Liver (tissue), 8 donors: ENCODE measurements at regions not wholly inside any gene's neighbourhood (a gene's known extent, or its start where the extent isn't known, plus 50 kb on each side); places are given as distances from the start of the nearest gene placed in this dataset.

Experiments used
- DNase-seq: peaks from one replicate; pipeline ENCODE4 v3.0.0-alpha.2; 2017; ENCODE audit warnings: low spot score
- H3K27ac ChIP-seq, 2 donors: one replicate each; pipeline ENCODE4 v1.7.0; 2013; ENCODE audit warnings: inconsistent platforms in 2 of 2, low read length in 2 of 2, control low read depth in 1 of 2, low read depth in 1 of 2, mild to moderate bottlenecking in 1 of 2
- H3K27me3 ChIP-seq, 4 donors: one replicate each; pipeline versions ENCODE4 v1.6.1 to v1.7.0; 2013; ENCODE audit warnings: low read length in 3 of 4, inconsistent platforms in 1 of 4, mild to moderate bottlenecking in 1 of 4, moderate library complexity in 1 of 4; ENCODE audit not compliant: control insufficient read depth in 4 of 4, insufficient read depth in 4 of 4
- H3K36me3 ChIP-seq, 4 donors: one replicate each; pipeline versions ENCODE4 v1.6.1 to v1.7.0; 2013; ENCODE audit warnings: low read length in 3 of 4, mild to moderate bottlenecking in 3 of 4, low read depth in 1 of 4, moderate library complexity in 1 of 4; ENCODE audit not compliant: control insufficient read depth in 4 of 4, insufficient read depth in 3 of 4
- H3K4me1 ChIP-seq, 4 donors: one replicate each; pipeline versions ENCODE4 v1.6.1 to v1.7.0; 2013; ENCODE audit warnings: low read length in 3 of 4, mild to moderate bottlenecking in 3 of 4, moderate library complexity in 1 of 4; ENCODE audit not compliant: control insufficient read depth in 4 of 4, insufficient read depth in 4 of 4
- H3K4me3 ChIP-seq, 3 donors: one replicate each; pipeline versions ENCODE4 v1.6.1 to v1.7.0; 2013; ENCODE audit warnings: low read length in 3 of 3, control low read depth in 1 of 3, low read depth in 1 of 3, mild to moderate bottlenecking in 1 of 3
- H3K9ac ChIP-seq, 2 donors: one replicate each; pipeline ENCODE4 v1.7.0; 2013; ENCODE audit warnings: low read length in 2 of 2, mild to moderate bottlenecking in 2 of 2, moderate library complexity in 2 of 2, control low read depth in 1 of 2, low read depth in 1 of 2
- H3K9me3 ChIP-seq, 4 donors: one replicate each; pipeline versions ENCODE4 v1.6.1 to v1.7.0; 2013; ENCODE audit warnings: low read length in 3 of 4; ENCODE audit not compliant: control insufficient read depth in 4 of 4
- EGR1 ChIP-seq, 2 donors: IDR thresholded peaks; 2 replicates each; pipeline ENCODE4 v1.6.1; 2016 to 2018; ENCODE audit warnings: antibody characterized with exemption in 2 of 2, low read depth in 2 of 2
- FOXA1 ChIP-seq: IDR thresholded peaks from 2 replicates; pipeline ENCODE4 v1.6.1; 2016; ENCODE audit warnings: antibody characterized with exemption
- FOXA2 ChIP-seq: IDR thresholded peaks from 2 replicates; pipeline ENCODE4 v1.6.1; 2016; ENCODE audit warnings: antibody characterized with exemption
- GABPA ChIP-seq, 2 donors: IDR thresholded peaks in 1 of 2; conservative IDR thresholded peaks in 1 of 2; 2 replicates each; pipeline ENCODE4 v1.6.1; 2016; ENCODE audit warnings: antibody characterized with exemption in 2 of 2, mild to moderate bottlenecking in 1 of 2, moderate library complexity in 1 of 2
- HNF4A ChIP-seq, 2 donors: conservative IDR thresholded peaks; 2 replicates each; pipeline ENCODE4 v1.6.1; 2016; ENCODE audit warnings: antibody characterized with exemption in 2 of 2, mild to moderate bottlenecking in 2 of 2
- HNF4G ChIP-seq: IDR thresholded peaks from 2 replicates; pipeline ENCODE4 v1.6.1; 2016; ENCODE audit warnings: antibody characterized with exemption
- JUND ChIP-seq, 2 donors: IDR thresholded peaks; 2 replicates each; pipeline ENCODE4 v1.6.1; 2016; ENCODE audit warnings: antibody characterized with exemption in 2 of 2
- MAX ChIP-seq: IDR thresholded peaks from 2 replicates; pipeline ENCODE4 v1.6.1; 2016; ENCODE audit warnings: antibody characterized with exemption
- RAD21 ChIP-seq, 2 donors: IDR thresholded peaks; 2 replicates each; pipeline ENCODE4 v1.6.1; 2016; ENCODE audit warnings: antibody characterized with exemption in 2 of 2, mild to moderate bottlenecking in 2 of 2
- RXRA ChIP-seq, 2 donors: IDR thresholded peaks; 2 replicates each; pipeline ENCODE4 v1.6.1; 2017 to 2018; ENCODE audit warnings: antibody characterized with exemption in 2 of 2, mild to moderate bottlenecking in 1 of 2
- SP1 ChIP-seq: IDR thresholded peaks from 2 replicates; pipeline ENCODE4 v1.6.1; 2018; ENCODE audit warnings: antibody characterized with exemption, mild to moderate bottlenecking
- TAF1 ChIP-seq: conservative IDR thresholded peaks from 2 replicates; pipeline ENCODE4 v1.6.1; 2016; ENCODE audit warnings: antibody characterized with exemption, mild to moderate bottlenecking
- YY1 ChIP-seq: IDR thresholded peaks from 2 replicates; pipeline ENCODE4 v1.6.1; 2016; ENCODE audit warnings: antibody characterized with exemption, mild to moderate bottlenecking
- ZBTB33 ChIP-seq: IDR thresholded peaks from 2 replicates; pipeline ENCODE4 v1.6.1; 2016; ENCODE audit warnings: antibody characterized with exemption
- WGBS: extraction: QIAGEN DNeasy Blood & Tissue Kit; methylation state at CpG from one replicate; pipeline ENCODE4 v1.1.7; 2013; 5-methylcytosine and 5-hydroxymethylcytosine counted together
- TF ChIP-seq, protein P1 (sequence below): IDR thresholded peaks from 2 replicates; pipeline ENCODE4 v1.6.1; 2016; ENCODE audit warnings: antibody characterized with exemption
- TF ChIP-seq, protein P2 (sequence below): fragments of 150-350 bp; IDR thresholded peaks from 2 replicates; pipeline ENCODE4 v1.5.1; 2017; ENCODE audit warnings: improper control_type of control experiment, low read depth, low read length; ENCODE audit not compliant: missing input control
- TF ChIP-seq, protein P3 (sequence below): IDR thresholded peaks from 2 replicates; pipeline ENCODE4 v1.6.1; 2016; ENCODE audit warnings: antibody characterized with exemption, mild to moderate bottlenecking
- donor health status: healthy.
- donor health status: healthy.
- donor health status: healthy.
- donor health status: healthy.
- donor health status: healthy.

GRCh38 chr10:62456611-62457101 lies 82.5 kb downstream of the ZNF365 start:
- no peak overlapping the region for H3K9ac ChIP-seq
- H3K4me1 ChIP-seq = peaks cover 0 to 10% (median 4%) of the 10 kb centered on the region in 4 donors
- WGBS = 80% methylated on average over 5 of the region's 5 CpGs
- H3K27ac ChIP-seq = no peak overlapping the region
- no peaks in the 10 kb centered on the region for H3K9me3 ChIP-seq
- H3K4me3 ChIP-seq = no peak overlapping the region
- TF ChIP-seq HNF4G (no peak), YY1 (no peak), GABPA (IDR thresholded peaks at IDR 0.05 in 1 of 2, conservative IDR thresholded peaks at IDR 0.05 in 1 of 2) (no peak), JUND (IDR thresholded peaks at IDR 0.05) (no peak), FOXA1 (no peak), RAD21 (IDR thresholded peaks at IDR 0.05) (no peak), HNF4A (conservative IDR thresholded peaks at IDR 0.05) (no peak), EGR1 (IDR thresholded peaks at IDR 0.05; ENCODE audit: low read depth in 2 of 2) (no peak), TAF1 (no peak), FOXA2 (no peak), RXRA (IDR thresholded peaks at IDR 0.05) (no peak)
- TF ChIP-seq, protein P1, sequence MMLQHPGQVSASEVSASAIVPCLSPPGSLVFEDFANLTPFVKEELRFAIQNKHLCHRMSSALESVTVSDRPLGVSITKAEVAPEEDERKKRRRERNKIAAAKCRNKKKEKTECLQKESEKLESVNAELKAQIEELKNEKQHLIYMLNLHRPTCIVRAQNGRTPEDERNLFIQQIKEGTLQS = no peak
- TF ChIP-seq, protein P2, sequence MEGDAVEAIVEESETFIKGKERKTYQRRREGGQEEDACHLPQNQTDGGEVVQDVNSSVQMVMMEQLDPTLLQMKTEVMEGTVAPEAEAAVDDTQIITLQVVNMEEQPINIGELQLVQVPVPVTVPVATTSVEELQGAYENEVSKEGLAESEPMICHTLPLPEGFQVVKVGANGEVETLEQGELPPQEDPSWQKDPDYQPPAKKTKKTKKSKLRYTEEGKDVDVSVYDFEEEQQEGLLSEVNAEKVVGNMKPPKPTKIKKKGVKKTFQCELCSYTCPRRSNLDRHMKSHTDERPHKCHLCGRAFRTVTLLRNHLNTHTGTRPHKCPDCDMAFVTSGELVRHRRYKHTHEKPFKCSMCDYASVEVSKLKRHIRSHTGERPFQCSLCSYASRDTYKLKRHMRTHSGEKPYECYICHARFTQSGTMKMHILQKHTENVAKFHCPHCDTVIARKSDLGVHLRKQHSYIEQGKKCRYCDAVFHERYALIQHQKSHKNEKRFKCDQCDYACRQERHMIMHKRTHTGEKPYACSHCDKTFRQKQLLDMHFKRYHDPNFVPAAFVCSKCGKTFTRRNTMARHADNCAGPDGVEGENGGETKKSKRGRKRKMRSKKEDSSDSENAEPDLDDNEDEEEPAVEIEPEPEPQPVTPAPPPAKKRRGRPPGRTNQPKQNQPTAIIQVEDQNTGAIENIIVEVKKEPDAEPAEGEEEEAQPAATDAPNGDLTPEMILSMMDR = no peak
- TF ChIP-seq, protein P3, sequence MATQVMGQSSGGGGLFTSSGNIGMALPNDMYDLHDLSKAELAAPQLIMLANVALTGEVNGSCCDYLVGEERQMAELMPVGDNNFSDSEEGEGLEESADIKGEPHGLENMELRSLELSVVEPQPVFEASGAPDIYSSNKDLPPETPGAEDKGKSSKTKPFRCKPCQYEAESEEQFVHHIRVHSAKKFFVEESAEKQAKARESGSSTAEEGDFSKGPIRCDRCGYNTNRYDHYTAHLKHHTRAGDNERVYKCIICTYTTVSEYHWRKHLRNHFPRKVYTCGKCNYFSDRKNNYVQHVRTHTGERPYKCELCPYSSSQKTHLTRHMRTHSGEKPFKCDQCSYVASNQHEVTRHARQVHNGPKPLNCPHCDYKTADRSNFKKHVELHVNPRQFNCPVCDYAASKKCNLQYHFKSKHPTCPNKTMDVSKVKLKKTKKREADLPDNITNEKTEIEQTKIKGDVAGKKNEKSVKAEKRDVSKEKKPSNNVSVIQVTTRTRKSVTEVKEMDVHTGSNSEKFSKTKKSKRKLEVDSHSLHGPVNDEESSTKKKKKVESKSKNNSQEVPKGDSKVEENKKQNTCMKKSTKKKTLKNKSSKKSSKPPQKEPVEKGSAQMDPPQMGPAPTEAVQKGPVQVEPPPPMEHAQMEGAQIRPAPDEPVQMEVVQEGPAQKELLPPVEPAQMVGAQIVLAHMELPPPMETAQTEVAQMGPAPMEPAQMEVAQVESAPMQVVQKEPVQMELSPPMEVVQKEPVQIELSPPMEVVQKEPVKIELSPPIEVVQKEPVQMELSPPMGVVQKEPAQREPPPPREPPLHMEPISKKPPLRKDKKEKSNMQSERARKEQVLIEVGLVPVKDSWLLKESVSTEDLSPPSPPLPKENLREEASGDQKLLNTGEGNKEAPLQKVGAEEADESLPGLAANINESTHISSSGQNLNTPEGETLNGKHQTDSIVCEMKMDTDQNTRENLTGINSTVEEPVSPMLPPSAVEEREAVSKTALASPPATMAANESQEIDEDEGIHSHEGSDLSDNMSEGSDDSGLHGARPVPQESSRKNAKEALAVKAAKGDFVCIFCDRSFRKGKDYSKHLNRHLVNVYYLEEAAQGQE = no peak
- no peak for DNase-seq
- no peaks in the 10 kb centered on the region for H3K36me3 ChIP-seq
- no peaks in the 10 kb centered on the region for H3K27me3 ChIP-seq

- DNase-seq = no peak
- Histone ChIP-seq H3K4me1 (peaks cover 0 to 10% (median 4%) of the 10 kb centered on the region in 4 donors), H3K4me3 (no peak overlapping the region), H3K36me3 (no peaks in the 10 kb centered on the region), H3K9ac (no peak overlapping the region), H3K27ac (no peak overlapping the region), H3K9me3 (no peaks in the 10 kb centered on the region), H3K27me3 (no peaks in the 10 kb centered on the region)
- 86% methylated on average over 2 of the region's 2 CpGs for WGBS
- no peak for TF ChIP-seq RXRA (IDR thresholded peaks at IDR 0.05)
- TF ChIP-seq YY1 = no peak
- no peak for TF ChIP-seq HNF4A (conservative IDR thresholded peaks at IDR 0.05)
- no peak for TF ChIP-seq FOXA1
- no peak for TF ChIP-seq MAX
- no peak for TF ChIP-seq SP1
- no peak for TF ChIP-seq EGR1 (IDR thresholded peaks at IDR 0.05; ENCODE audit: low read depth in 2 of 2)
- TF ChIP-seq ZBTB33 = no peak
- TF ChIP-seq, protein P3 = no peak
- TF ChIP-seq TAF1 = no peak
- no peak for TF ChIP-seq RAD21 (IDR thresholded peaks at IDR 0.05)
- no peak for TF ChIP-seq FOXA2
- TF ChIP-seq HNF4G = no peak
- no peak for TF ChIP-seq JUND (IDR thresholded peaks at IDR 0.05)
- TF ChIP-seq GABPA (IDR thresholded peaks at IDR 0.05 in 1 of 2, conservative IDR thresholded peaks at IDR 0.05 in 1 of 2) = no peak
- TF ChIP-seq, protein P2 = no peak
Measured at GRCh38 chr10:62457196-62457595, 83.0 kb downstream of the ZNF365 start.
